Activated naive CD4-positive, alpha-beta T cell treated with anti-CD3 and anti-CD28 coated beads, Interleukin-2, amount 50 U/mL, for 24 hours (primary cell): ENCODE measurements at regions not wholly inside any gene's neighbourhood (a gene's known extent, or its start where the extent isn't known, plus 50 kb on each side); places are given as distances from the start of the nearest gene placed in this dataset.
A peak's percentile ranks its signal among the peaks of the same experiment; 100 is the strongest.
"Not testable (repeated sequence)": the region's sequence is repeated elsewhere in the genome, so short reads cannot be mapped to it uniquely, and the experiment has no call there.

ENCODE experiments used
- H3K27ac Mint-ChIP-seq: one replicate; pipeline ENCODE4 v1.8.0; 2021; ENCODE audit warnings: mild to moderate bottlenecking, mixed read lengths
- H3K27me3 Mint-ChIP-seq: one replicate; pipeline ENCODE4 v1.8.0; 2021; ENCODE audit warnings: mixed read lengths
- H3K36me3 Mint-ChIP-seq: one replicate; pipeline ENCODE4 v1.8.0; 2021; ENCODE audit warnings: mixed read lengths
- H3K4me1 Mint-ChIP-seq: one replicate; pipeline ENCODE4 v1.8.0; 2021; ENCODE audit warnings: mixed read lengths
- H3K4me3 Mint-ChIP-seq: one replicate; pipeline ENCODE4 v1.8.0; 2021; ENCODE audit warnings: mild to moderate bottlenecking, mixed read lengths
- H3K9me3 Mint-ChIP-seq: one replicate; pipeline ENCODE4 v1.8.0; 2021; ENCODE audit warnings: mixed read lengths

DNA sequence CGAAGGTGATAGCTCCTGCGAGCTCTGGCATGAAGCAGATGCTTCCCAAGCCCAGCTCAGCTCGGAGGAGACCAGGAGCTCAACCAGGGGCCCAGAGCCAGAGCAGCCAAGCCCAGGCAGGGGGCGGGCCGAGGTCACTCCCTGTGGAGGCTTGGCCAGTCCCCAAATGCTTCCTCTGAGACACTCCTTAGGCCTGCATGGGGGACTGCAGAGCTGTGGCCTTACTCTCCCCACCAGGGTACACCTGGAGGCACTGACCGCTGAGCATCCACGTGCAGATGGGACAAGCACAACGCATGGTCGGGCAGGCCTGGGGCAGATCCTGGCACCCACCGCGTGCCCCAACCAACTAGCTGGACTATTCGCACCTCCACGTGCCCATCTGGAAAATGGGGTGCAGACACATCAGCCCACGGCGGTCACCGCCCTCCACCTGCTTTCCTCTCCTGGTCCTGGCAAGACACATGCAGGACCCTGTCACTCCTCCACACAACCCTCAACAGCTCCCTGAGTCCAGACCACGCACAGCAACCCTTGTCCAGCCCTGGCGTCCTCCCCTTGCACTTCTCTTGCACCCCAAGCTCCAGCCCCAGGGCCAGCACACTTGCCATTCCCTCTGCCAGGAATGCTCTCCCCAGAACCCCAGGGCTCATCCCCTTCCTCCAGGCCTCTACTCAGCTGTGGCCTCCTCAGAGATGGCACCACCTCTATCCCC lies 164.7 kb upstream of the IQSEC1 start:
- peaks cover 23% of the 10 kb centered on the region for H3K4me1 Mint-ChIP-seq
- peaks cover 2% of the 10 kb centered on the region for H3K27me3 Mint-ChIP-seq
- no peak overlapping the region for H3K4me3 Mint-ChIP-seq
- no peak overlapping the region for H3K27ac Mint-ChIP-seq
- no peaks in the 10 kb centered on the region for H3K36me3 Mint-ChIP-seq
- no peaks in the 10 kb centered on the region for H3K9me3 Mint-ChIP-seq

DNA sequence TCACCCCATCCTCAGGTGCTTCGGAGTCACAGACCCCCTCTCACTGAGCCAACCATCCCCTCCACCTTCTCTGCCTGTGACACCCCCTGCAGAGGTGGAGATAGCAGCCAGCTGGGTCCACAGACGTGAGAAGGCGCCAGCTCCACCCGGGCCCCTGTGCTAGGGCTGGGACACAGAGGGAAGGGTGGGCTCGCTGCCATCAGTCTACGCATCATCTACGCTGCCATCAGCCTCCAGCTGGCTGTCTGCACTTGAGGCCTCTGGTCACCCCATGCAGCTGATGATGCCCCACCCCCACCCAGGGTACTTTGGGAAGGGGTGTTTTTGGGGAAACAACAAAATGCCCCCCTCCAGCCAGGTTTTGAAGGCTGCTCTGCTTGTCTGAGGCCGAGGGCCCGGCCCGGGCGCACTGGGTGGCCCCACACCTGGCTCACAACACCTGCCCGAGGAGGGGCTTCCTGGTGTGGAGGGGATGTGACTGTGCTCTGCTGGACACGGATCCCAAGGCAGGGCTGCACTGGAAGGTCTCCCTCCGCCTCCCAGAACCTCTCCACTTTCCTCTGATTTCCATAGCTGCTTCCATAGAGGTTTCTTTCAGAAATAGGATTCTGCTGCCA lies 163.4 kb upstream of the IQSEC1 start:
- Mint-ChIP-seq H3K4me3 (no peak overlapping the region), H3K9me3 (no peaks in the 10 kb centered on the region), H3K36me3 (peaks cover 1% of the 10 kb centered on the region), H3K27ac (no peak overlapping the region), H3K4me1 (peaks cover 27% of the 10 kb centered on the region), H3K27me3 (peaks cover 3% of the 10 kb centered on the region)

GRCh38 chr3:13235897-13236296 lies 162.7 kb upstream of the IQSEC1 start:
- H3K36me3 Mint-ChIP-seq = peaks cover 1% of the 10 kb centered on the region
- H3K27me3 Mint-ChIP-seq = peaks cover 3% of the 10 kb centered on the region
- H3K9me3 Mint-ChIP-seq = no peaks in the 10 kb centered on the region
- H3K4me1 Mint-ChIP-seq = peaks cover 27% of the 10 kb centered on the region
- no peak overlapping the region for H3K27ac Mint-ChIP-seq
- H3K4me3 Mint-ChIP-seq = no peak overlapping the region

GRCh38 chr3:13235079-13235478 lies 161.8 kb upstream of the IQSEC1 start:
- H3K9me3 Mint-ChIP-seq = no peaks in the 10 kb centered on the region
- H3K4me3 Mint-ChIP-seq = peak overlapping the region; percentile 47
- peaks cover 27% of the 10 kb centered on the region for H3K4me1 Mint-ChIP-seq
- peaks cover 3% of the 10 kb centered on the region for H3K27me3 Mint-ChIP-seq
- peaks cover 1% of the 10 kb centered on the region for H3K36me3 Mint-ChIP-seq
- no peak overlapping the region for H3K27ac Mint-ChIP-seq

- Mint-ChIP-seq H3K4me3 (peak overlapping the region; percentile 47), H3K27me3 (peaks cover 3% of the 10 kb centered on the region), H3K27ac (no peak overlapping the region)
Measured at GRCh38 chr3:13234666-13235065, 161.4 kb upstream of the IQSEC1 start.

DNA sequence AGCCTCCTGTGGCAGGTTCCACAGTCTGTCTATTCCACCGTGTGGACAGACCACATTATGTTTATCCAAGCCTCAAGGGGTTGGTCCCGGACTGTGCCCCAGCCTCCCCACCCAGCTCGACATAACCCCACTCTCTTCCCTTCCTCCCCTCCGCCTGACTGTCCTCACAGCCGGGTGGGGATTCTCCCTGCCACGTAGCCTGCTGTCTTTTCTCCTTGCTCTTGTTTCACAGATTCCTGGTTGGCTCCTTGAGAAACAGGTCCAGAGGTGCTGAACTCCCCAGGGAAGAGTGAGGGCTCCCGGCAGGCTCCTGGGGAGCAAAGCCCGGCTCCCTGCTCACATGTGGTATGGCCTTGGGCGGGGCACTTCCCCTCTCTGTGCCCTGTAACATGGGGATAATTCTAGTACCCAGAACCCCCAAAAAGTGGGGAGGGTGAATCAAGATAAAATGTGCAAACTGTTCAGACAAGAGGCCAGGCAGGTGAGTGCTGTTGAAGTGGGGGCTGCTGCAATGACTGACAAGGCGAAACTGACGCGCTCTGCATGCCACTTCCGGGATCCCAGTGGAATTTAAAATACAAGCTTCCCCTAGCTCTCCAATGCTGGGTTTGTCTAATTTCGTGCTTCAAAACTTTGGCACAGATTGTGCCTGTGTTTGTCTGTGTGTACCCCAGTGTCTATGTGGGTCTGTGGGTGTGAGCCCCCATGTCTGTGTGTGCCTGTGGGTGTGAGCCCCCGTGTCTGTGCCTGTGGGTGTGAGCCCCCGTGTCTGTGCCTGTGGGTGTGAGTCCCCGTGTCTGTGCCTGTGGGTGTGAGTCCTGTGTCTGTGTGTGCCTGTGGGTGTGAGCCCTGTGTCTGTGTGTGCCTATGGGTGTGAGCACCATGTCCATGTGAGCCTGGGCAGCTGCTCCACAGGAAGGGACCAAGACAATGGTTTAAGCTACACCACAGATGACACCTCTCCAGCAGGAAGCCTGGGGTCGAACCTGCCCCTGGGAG lies 160.6 kb upstream of the IQSEC1 start:
- peaks cover 1% of the 10 kb centered on the region for H3K36me3 Mint-ChIP-seq

More at GRCh38 chr3:13234666-13235065, 161.4 kb upstream of the IQSEC1 start:
- Mint-ChIP-seq H3K4me1 (peaks cover 27% of the 10 kb centered on the region), H3K9me3 (no peaks in the 10 kb centered on the region), H3K36me3 (peaks cover 1% of the 10 kb centered on the region)

DNA sequence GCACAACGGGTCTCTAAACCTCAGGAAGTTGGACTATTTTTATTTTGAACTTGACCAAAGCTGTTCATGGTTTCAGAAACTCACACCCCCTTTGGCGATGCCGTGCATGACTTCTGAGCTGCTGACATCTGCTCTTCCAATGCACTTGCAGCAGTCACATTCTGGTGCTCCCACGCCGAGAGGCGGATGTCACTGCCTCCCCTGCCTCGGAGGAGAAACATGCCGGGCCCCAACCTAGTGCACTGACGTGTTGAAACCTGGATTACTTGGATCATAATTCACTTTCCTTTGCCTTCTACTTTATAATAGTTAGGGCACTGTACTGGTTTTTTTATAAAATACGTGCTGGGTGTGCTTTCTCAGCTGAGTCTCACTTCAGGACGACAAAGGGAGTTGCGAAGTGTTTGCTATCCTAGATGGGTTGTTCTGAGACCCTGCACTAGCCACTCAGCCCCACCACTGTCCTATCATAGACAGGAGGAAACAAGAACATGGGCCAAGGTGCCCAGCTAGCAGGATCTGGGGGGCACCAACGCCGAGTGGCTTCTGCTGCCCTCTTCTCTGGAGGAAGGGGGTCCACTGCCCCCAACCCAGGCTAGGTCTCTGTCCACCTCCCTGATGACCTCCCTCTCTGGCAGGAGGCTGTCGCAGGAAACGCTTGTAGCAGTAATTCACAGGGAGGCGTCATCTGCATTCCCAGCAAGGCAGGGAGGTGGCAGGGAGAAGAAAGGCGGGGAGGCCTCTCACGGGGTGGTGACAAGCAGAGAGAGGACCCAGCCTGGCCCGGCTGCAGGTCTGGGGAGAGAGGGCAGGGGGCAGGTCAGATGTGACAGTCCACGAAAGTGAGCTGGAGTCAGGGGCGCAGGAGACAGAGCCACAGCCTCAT lies 158.8 kb upstream of the IQSEC1 start:
- Mint-ChIP-seq H3K4me1 (peaks cover 27% of the 10 kb centered on the region), H3K9me3 (no peaks in the 10 kb centered on the region), H3K27me3 (peaks cover 3% of the 10 kb centered on the region), H3K27ac (no peak overlapping the region), H3K4me3 (no peak overlapping the region), H3K36me3 (peaks cover 1% of the 10 kb centered on the region)

More for the DNA sequence above, 160.6 kb upstream of the IQSEC1 start:
- no peaks in the 10 kb centered on the region for H3K9me3 Mint-ChIP-seq
- peaks cover 27% of the 10 kb centered on the region for H3K4me1 Mint-ChIP-seq
- no peak overlapping the region for H3K4me3 Mint-ChIP-seq
- H3K27ac Mint-ChIP-seq = no peak overlapping the region
- peaks cover 3% of the 10 kb centered on the region for H3K27me3 Mint-ChIP-seq

- Mint-ChIP-seq H3K4me3 (no peak overlapping the region), H3K9me3 (no peaks in the 10 kb centered on the region), H3K36me3 (peaks cover 1% of the 10 kb centered on the region), H3K27me3 (peaks cover 2% of the 10 kb centered on the region), H3K27ac (no peak overlapping the region), H3K4me1 (peaks cover 12% of the 10 kb centered on the region)
Measured at GRCh38 chr3:13229273-13229949, 156.2 kb upstream of the IQSEC1 start.

GRCh38 chr3:13228584-13228983 lies 155.4 kb upstream of the IQSEC1 start:
- Mint-ChIP-seq H3K4me3 (no peak overlapping the region), H3K4me1 (peaks cover 4% of the 10 kb centered on the region), H3K27ac (no peak overlapping the region), H3K27me3 (peaks cover 1% of the 10 kb centered on the region), H3K36me3 (peaks cover 1% of the 10 kb centered on the region), H3K9me3 (no peaks in the 10 kb centered on the region)

- not testable (repeated sequence) for H3K4me3 Mint-ChIP-seq, H3K4me1 Mint-ChIP-seq, H3K9me3 Mint-ChIP-seq, H3K36me3 Mint-ChIP-seq, H3K27me3 Mint-ChIP-seq, H3K27ac Mint-ChIP-seq
Measured at GRCh38 chr3:13228169-13228568, 154.9 kb upstream of the IQSEC1 start.

GRCh38 chr3:13227315-13228165 lies 154.3 kb upstream of the IQSEC1 start:
- no peaks in the 10 kb centered on the region for H3K4me1 Mint-ChIP-seq
- no peak overlapping the region for H3K4me3 Mint-ChIP-seq
- H3K36me3 Mint-ChIP-seq = no peaks in the 10 kb centered on the region
- H3K27ac Mint-ChIP-seq = no peak overlapping the region
- no peaks in the 10 kb centered on the region for H3K27me3 Mint-ChIP-seq
- no peaks in the 10 kb centered on the region for H3K9me3 Mint-ChIP-seq

DNA sequence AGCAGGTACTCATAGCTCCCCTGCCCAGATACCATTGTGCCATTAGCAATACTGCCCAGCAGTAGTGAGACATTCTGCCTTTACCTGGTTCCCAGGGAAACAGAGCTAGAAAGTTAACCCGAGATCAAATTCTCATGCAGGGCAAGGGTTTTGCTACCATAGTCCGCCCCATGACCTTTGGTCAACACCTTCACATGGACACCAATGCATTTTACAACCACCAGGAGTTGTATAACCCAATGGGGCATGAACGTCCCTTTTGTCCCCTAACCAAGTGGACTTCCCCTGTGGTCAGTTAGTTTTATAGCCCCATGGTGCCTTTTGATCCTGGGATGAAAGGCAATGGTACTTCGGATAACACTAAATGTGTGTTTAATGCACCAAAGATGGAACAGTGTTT lies 151.7 kb upstream of the IQSEC1 start:
- Mint-ChIP-seq H3K4me3 (no peak overlapping the region), H3K4me1 (no peaks in the 10 kb centered on the region), H3K27me3 (no peaks in the 10 kb centered on the region), H3K36me3 (no peaks in the 10 kb centered on the region), H3K27ac (no peak overlapping the region), H3K9me3 (no peaks in the 10 kb centered on the region)

DNA sequence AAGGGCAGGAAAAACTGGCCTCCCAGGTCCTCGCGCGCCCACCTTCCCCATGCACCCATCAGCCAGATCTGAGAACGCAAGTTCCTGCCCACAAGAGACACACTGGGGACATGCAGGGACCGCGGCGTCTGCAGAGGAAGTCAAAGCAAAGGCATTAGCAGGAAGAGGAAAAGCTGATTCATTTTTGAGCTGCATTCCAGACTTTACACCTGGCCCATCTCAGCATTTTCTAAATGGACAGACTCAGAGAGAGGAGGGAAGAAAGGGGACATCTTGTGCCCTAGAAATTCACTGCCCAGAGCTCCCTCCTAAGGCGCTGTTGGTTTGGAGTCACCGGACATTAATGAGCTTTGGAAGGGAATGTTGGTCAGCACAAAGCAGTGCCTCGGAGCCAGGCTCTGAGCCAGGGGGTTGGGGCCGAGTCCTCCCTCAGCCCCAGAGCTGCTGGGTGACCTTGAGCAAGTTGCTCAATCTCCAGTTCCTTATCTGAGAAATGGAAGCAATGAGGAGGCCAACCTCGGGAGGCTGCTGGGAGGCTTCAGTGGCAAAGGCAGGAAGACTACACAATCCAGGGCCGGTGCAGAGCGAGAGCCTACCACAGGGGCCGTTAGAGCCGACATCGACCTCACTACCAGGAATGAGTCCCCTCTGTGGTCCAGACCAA lies 150.5 kb upstream of the IQSEC1 start:
- H3K36me3 Mint-ChIP-seq = no peaks in the 10 kb centered on the region
- no peak overlapping the region for H3K4me3 Mint-ChIP-seq
- no peaks in the 10 kb centered on the region for H3K27me3 Mint-ChIP-seq
- no peaks in the 10 kb centered on the region for H3K9me3 Mint-ChIP-seq
- H3K4me1 Mint-ChIP-seq = no peaks in the 10 kb centered on the region
- H3K27ac Mint-ChIP-seq = no peak overlapping the region
